ENCODE measurements at regions not wholly inside any gene's neighbourhood (a gene's known extent, or its start where the extent isn't known, plus 50 kb on each side); places are given as distances from the start of the nearest gene placed in this dataset.

- Histone ChIP-seq H3K4me1 (no peaks in the 10 kb centered on the region), H3K4me2 (ENCODE audit: low read length) (no peak overlapping the region), H3K36me3 (ENCODE audit: control insufficient read depth, insufficient read depth, low read length) (no peaks in the 10 kb centered on the region), H3K27me3 (ENCODE audit: control insufficient read depth, insufficient read depth, low read length) (no peaks in the 10 kb centered on the region), H3K79me2 (no peaks in the 10 kb centered on the region), H3K4me3 (ENCODE audit: low read depth, low read length) (no peak overlapping the region), H2AFZ (no peak overlapping the region), H3K9ac (no peak overlapping the region), H3K27ac (no peak overlapping the region), H3K9me3 (ENCODE audit: control insufficient read depth, low read length) (no peaks in the 10 kb centered on the region)
- no peak for TF ChIP-seq CTCF (IDR thresholded peaks at IDR 0.05)
Observed at GRCh38 chr4:133921280-133922195, 280.1 kb downstream of the PABPC4L start.

- H3K9ac ChIP-seq: no peak overlapping the region
- no peaks in the 10 kb centered on the region for H3K36me3 ChIP-seq (ENCODE audit: control insufficient read depth, insufficient read depth, low read length)
- H3K27me3 ChIP-seq (ENCODE audit: control insufficient read depth, insufficient read depth, low read length): no peaks in the 10 kb centered on the region
- no peak overlapping the region for H3K4me2 ChIP-seq (ENCODE audit: low read length)
- H3K27ac ChIP-seq: no peak overlapping the region
- H3K79me2 ChIP-seq: no peaks in the 10 kb centered on the region
- H3K4me1 ChIP-seq: no peaks in the 10 kb centered on the region
- no peak overlapping the region for H2AFZ ChIP-seq
- no peaks in the 10 kb centered on the region for H3K9me3 ChIP-seq (ENCODE audit: control insufficient read depth, low read length)
- no peak overlapping the region for H3K4me3 ChIP-seq (ENCODE audit: low read depth, low read length)
- TF ChIP-seq CTCF (IDR thresholded peaks at IDR 0.05): no peak
Observed at GRCh38 chr4:133920236-133920635, 281.4 kb downstream of the PABPC4L start.

GRCh38 chr4:133910165-133910564, 291.4 kb downstream of the PABPC4L start:
- Histone ChIP-seq H3K4me1 (no peaks in the 10 kb centered on the region), H3K9ac (no peak overlapping the region), H3K4me3 (ENCODE audit: low read depth, low read length) (no peak overlapping the region), H3K4me2 (ENCODE audit: low read length) (no peak overlapping the region), H3K27me3 (ENCODE audit: control insufficient read depth, insufficient read depth, low read length) (no peaks in the 10 kb centered on the region), H3K36me3 (ENCODE audit: control insufficient read depth, insufficient read depth, low read length) (no peaks in the 10 kb centered on the region), H3K27ac (no peak overlapping the region), H3K79me2 (no peaks in the 10 kb centered on the region), H2AFZ (no peak overlapping the region), H3K9me3 (ENCODE audit: control insufficient read depth, low read length) (no peaks in the 10 kb centered on the region)
- no peak for TF ChIP-seq CTCF (IDR thresholded peaks at IDR 0.05)

- no peak overlapping the region for H2AFZ ChIP-seq
- H3K9ac ChIP-seq: no peak overlapping the region
- no peaks in the 10 kb centered on the region for H3K9me3 ChIP-seq (ENCODE audit: control insufficient read depth, low read length)
- no peak for TF ChIP-seq CTCF (IDR thresholded peaks at IDR 0.05)
- H3K27ac ChIP-seq: no peak overlapping the region
- H3K4me1 ChIP-seq: no peaks in the 10 kb centered on the region
- H3K4me3 ChIP-seq (ENCODE audit: low read depth, low read length): no peak overlapping the region
- H3K4me2 ChIP-seq (ENCODE audit: low read length): no peak overlapping the region
- H3K79me2 ChIP-seq: no peaks in the 10 kb centered on the region
- H3K36me3 ChIP-seq (ENCODE audit: control insufficient read depth, insufficient read depth, low read length): no peaks in the 10 kb centered on the region
- H3K27me3 ChIP-seq (ENCODE audit: control insufficient read depth, insufficient read depth, low read length): no peaks in the 10 kb centered on the region
Observed at GRCh38 chr4:133903029-133903428, 298.6 kb downstream of the PABPC4L start.

GRCh38 chr4:133891011-133891410, 310.6 kb downstream of the PABPC4L start:
- no peak overlapping the region for H3K27ac ChIP-seq
- H3K27me3 ChIP-seq (ENCODE audit: control insufficient read depth, insufficient read depth, low read length): no peaks in the 10 kb centered on the region
- H3K4me1 ChIP-seq: no peaks in the 10 kb centered on the region

More at GRCh38 chr4:133891011-133891410, 310.6 kb downstream of the PABPC4L start:
- Histone ChIP-seq H3K36me3 (ENCODE audit: control insufficient read depth, insufficient read depth, low read length) (no peaks in the 10 kb centered on the region), H3K79me2 (no peaks in the 10 kb centered on the region), H3K4me3 (ENCODE audit: low read depth, low read length) (no peak overlapping the region), H2AFZ (no peak overlapping the region), H3K9me3 (ENCODE audit: control insufficient read depth, low read length) (no peaks in the 10 kb centered on the region), H3K9ac (no peak overlapping the region), H3K4me2 (ENCODE audit: low read length) (no peak overlapping the region)
- no peak for TF ChIP-seq CTCF (IDR thresholded peaks at IDR 0.05)
